HTR-8/SVneo (cell line): ENCODE measurements at regions not wholly inside any gene's neighbourhood (a gene's known extent, or its start where the extent isn't known, plus 50 kb on each side); places are given as distances from the start of the nearest gene placed in this dataset.
"Not testable (repeated sequence)": the region's sequence is repeated elsewhere in the genome, so short reads cannot be mapped to it uniquely, and the experiment has no call there.

ENCODE experiments used
- DNase-seq: peaks from one replicate; pipeline ENCODE4 v3.0.0; 2011; ENCODE audit warnings: low spot score, mixed read lengths; ENCODE audit not compliant: insufficient read length
- FAIRE-seq: peaks from 2 replicates; lab custom pipeline; 2011; peaks lifted over from hg19 to GRCh38; lab: Jason Lieb, UNC

- peak; percentile 48 for FAIRE-seq
Measured at GRCh38 chr17:31722251-31723056, 136.6 kb downstream of the COPRS start.

DNA sequence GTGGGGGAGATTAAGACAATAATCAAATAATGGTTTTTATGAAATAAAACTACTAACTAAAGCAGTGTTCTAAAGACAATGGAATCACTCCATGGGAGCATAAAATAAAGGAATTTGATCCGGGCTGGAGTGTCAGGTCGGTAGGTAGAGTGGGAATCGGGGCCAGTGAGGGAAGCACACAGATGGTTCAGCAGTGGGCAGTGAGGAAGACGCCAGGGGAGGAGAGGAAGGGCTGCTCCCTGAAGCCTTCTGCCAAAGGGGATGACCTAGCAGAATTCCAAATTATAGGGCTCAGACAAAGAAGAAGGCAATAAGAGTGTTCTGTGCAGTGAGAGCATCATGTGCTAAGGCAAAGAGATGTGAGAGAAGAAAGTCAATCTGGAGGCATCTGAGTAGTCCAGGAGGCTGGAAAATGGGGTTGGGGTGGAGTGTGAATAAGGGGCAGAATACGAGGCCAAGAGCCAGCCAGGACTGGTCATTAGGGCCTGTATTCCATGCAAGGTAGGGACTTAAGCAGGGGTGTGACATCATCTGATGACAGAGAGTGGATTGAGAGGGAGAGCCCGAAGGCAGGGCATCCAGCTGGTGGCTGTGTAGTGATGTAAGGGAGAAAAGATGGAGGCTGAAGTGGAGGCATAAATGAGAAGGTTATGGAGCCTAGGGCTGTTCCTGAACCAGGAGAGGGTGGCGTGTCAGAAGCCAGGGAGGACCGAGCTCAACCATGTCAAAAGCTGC lies 137.6 kb downstream of the COPRS start:
- no peak for FAIRE-seq
- no peak for DNase-seq

More at GRCh38 chr17:31722251-31723056, 136.6 kb downstream of the COPRS start:
- DNase-seq, result peak; percentile 75

DNA sequence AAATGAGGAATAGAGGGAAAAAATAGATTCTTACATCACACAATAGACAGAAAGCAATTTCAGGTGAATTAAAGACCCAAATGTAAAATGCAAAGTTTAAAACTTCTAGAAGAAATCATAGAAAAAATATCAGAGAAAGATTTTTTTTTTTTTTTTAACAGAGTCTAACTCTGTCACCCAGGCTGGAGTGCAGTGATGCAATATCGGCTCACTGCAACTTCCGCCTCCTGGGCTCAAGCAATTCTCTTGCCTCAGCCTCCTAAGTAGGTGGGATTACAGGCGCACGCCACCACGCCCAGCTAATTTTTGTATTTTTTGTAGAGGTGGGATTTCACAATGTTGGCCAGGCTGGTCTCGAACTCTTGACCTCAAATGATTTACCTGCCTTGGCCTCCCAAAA lies 141.8 kb downstream of the COPRS start:
- not testable (repeated sequence) for FAIRE-seq, DNase-seq

DNA sequence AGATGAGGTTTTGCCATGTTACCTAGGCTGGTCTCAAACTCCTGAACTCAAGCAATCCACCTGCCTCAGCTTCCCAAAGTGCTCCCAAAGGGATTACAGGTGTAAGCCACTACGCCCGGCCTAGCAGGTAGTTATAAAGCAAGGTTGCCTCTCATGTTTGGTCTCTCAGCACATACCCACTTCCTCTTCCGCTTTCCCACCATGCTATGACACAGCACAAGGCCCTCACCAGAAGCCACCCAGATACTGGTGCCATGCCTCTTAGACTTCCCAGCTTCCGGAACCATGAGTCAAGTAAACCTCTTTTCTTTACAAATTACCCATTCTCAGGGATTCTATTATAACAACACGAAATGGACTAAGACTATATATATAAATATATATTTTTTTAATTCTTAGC lies 143.6 kb downstream of the COPRS start:
- DNase-seq (no peak), FAIRE-seq (no peak)

DNA sequence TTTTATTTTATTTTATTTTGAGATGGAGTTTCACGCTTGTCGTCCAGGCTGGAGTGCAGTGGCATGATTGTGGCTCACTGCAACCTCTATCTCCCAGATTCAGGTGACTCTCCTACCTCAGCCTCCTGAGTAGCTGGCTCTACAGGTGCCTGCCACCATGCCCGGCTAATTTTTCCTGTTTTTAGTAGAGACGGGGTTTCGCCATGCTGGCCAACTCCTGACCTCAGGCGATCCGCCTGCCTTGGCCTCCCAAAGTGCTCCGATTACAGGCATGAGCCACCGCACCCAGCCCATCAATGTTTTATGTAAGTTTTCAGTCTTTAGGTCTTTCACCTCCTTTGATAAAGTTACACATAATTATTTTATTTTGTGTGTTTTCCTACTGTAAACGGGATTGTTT lies 154.6 kb downstream of the COPRS start:
- FAIRE-seq (no peak), DNase-seq (no peak)

GRCh38 chr17:31702041-31702440 lies 157.0 kb downstream of the COPRS start:
- DNase-seq, result no peak
- no peak for FAIRE-seq

DNA sequence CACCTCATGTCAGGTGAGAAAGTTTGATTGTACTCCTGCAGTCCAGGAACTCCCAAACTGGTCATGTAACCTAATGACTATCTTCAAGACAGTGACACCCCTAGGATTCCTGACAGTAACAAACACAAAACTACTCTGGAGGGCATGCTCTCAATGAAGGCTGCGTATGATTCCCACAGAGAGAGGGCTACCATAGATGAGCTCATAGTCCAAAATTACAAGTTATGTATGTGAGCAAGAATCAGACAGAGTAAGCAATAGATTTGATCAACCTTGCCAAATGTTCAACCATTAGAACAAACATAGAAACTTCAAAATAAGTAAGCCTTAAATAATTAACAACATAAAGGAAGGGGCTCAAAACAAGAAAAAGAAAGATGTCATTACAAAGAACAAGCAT lies 158.1 kb downstream of the COPRS start:
- DNase-seq (no peak), FAIRE-seq (no peak)

DNA sequence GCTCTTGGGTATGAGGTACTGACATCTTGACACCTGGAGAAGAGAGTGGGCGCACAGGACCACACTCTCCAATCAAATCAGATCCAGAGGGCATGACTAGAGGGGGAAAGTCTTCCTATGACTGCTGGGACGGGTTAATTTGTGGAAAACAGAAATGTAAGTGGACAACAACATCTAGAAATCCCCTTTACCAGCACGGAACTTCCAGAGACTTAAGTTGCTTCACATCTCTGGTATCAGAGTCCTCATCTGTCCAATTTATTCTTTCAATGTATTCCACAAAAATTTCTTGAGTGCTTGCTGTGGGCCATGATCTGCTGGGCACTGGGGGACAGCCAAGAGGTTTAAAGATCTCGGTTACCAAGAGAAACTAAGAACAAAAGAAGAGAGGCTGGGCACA lies 159.2 kb downstream of the COPRS start:
- no peak for FAIRE-seq
- no peak for DNase-seq

DNA sequence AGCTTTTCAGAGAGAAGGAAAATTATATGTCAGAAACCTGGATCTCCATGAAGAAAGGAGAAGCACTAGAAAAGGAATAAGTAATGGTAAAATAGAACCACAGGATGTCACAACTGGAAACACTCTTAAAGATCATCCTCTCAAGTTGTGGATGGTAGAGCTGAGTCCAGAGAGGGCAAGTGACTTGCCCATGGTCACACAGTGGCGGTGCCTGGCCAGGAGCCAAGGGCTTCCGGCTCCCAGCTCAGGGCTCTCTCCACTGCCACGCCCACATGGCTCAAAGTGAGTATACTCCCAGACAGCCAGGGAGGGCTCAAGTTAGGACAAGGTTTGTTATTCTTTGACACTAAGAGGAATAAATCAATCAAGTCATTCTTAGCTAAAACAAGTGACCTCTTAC lies 159.8 kb downstream of the COPRS start:
- DNase-seq (no peak), FAIRE-seq (no peak)

GRCh38 chr17:31698751-31699150 lies 160.3 kb downstream of the COPRS start:
- FAIRE-seq, result no peak

DNA sequence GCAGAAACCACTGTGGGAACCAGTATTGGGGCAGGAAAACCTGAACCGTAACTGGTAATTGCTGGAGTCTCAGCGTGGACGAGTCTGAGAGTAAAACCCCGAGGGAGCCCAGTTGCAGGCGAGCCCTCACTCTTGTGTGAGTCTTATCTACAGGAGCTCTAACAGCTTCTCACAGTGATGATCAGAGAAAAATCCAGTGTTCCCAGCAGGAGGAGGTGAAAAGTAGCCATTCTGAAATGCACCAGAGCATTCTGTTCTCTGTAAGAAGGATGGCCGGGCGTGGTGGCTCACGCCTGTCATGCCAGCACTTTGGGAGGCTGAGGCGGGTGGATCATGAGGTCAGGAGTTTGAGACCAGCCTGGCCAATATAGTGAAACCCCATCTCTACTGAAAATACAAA lies 161.2 kb downstream of the COPRS start:
- FAIRE-seq (no peak), DNase-seq (no peak)

More at GRCh38 chr17:31698751-31699150, 160.3 kb downstream of the COPRS start:
- DNase-seq, result no peak

GRCh38 chr17:31696703-31697325 lies 162.2 kb downstream of the COPRS start:
- FAIRE-seq (no peak), DNase-seq (no peak)

GRCh38 chr17:31696184-31696602 lies 162.9 kb downstream of the COPRS start:
- FAIRE-seq (no peak), DNase-seq (no peak)

GRCh38 chr17:31695456-31696090 lies 163.5 kb downstream of the COPRS start:
- FAIRE-seq (no peak), DNase-seq (no peak)

DNA sequence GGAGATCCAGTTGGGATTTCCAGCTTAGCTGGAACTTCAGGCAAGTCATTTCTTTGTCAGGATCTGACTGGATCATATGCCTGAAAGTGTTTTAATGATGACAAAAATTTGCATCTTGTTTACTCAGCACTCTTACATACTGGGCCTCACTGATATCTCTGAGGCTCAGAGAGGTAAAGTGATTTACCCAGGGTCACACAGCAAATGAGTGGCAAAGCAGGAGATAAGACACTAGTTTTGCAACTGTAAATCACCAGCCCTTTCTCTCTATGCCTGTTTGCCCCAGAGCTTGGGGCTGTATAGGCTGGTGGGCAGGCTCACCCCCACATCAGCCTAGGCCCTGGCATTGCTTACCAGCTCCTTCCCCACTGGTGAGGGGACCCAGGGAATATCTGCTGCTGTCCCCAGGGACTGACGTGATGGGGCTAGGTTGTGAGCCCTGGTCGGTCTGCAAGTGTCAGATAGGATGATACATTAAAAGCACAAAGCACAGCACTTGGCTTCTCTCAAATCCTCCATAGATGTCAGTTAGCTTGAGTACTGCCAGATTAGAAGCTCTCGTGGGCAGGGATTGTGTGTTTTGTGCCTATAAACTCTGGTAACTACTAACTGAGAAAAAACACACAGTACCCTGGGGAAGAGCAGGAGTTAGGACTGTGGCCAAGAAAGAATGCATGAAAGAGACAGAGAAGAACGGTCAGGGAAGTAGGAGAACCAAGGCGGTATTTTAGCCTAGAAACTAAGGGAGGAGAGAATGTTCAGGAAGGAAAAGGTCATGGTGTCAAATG lies 165.4 kb downstream of the COPRS start:
- peak; percentile 23 for FAIRE-seq
- no peak for DNase-seq

DNA sequence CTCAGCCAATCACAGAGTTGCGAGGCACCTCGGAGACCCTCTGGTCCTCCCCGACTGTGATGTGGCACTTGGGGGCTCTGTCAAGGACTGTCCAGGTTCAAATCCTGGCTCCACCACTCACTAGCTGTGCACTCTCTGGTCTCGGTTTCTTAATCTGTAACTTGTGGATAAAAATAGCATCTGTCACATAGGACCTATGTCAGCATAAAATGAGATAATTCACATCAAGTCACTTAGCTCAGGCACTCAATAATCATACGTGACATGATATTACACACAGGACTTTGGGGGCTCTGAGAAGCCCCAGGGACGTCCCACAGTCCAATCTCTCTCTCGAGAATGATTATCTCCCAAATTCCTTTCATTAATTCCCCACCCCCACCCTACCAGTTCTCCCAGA lies 166.4 kb downstream of the COPRS start:
- FAIRE-seq, result no peak
- DNase-seq, result no peak

- DNase-seq (no peak), FAIRE-seq (no peak)
Measured at GRCh38 chr17:31692027-31692426, 167.0 kb downstream of the COPRS start.

DNA sequence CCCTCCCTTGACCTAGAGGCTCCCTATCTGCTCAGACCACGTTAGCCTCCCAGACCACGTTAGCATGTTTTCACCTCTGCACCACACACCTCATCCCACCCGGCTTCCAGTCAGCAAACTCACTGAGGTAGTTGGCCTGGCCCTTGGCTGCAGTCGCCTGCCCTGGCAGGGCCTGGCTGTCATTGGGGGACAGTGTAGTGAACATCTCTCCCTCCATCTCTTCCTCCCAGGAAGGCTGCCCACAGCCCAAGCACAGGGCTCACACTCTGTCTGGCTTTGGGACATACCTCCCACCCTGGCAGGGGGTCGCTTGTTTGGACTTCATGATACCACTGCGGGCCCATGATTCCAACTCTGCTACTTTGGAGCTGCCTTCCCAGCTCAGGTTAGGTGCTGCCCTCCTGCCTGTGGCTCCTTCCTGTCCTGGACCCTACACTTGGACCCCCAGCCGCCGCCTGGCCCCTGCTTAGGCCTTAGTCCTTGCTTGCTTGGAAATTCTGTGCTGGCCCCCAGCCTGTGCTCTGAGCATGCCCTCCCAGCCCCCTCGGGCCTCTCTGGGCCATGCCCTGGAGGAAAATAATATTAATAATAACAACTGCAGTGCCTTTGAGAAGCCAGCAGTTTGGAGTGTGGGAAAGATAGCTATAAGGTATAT lies 167.7 kb downstream of the COPRS start:
- DNase-seq (no peak), FAIRE-seq (peak; percentile 4)

DNA sequence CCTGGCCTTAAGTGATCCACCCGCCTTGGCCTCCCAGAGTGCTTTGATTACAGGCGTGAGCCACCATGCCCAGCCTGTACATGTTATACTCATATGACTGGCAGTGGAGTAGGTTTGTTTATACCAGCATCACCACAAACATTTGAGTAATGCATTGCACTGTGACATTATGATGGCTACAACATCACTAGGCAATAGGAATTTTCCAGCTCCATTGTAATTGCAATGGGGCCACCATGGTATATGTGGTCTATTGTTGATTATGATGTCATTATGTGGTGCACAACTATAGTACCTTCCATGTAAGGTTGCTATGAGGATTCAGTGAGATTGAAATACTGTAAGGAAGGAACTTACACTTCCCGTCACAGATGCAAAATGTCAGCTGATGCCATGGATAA lies 168.9 kb downstream of the COPRS start:
- FAIRE-seq (peak; percentile 88), DNase-seq (no peak)
